K562 (cell line): ENCODE measurements at regions not wholly inside any gene's neighbourhood (a gene's known extent, or its start where the extent isn't known, plus 50 kb on each side); places are given as distances from the start of the nearest gene placed in this dataset.

Experiments used
- ATAC-seq: fragments of 200-7000 bp; cut with Tn5 transposase; 3 replicates; pipeline ENCODE4 v1.9.1; 2020; ENCODE audit warnings: moderate library complexity
- BruUV-seq: library from RNA; stranded (reverse); fragments of 400-500 nt; replicated peaks from 2 replicates; lab custom pipeline; 2021; lab: Mats Ljungman, UMichigan
- CTCF ChIA-PET: fragments of 300-600 bp; formaldehyde crosslinking; extraction: SDS; loops from one replicate; lab custom pipeline; 2021; ENCODE audit warnings: low intra/inter-chr PET ratio; lab: Yijun Ruan, JAX
- POLR2A ChIA-PET: fragments of 300-600, 350-650 bp; sonication (Branson Sonifier 250); formaldehyde crosslinking; extraction: SDS; loops from one replicate; lab custom pipeline; 2021; ENCODE audit warnings: antibody characterized with exemption, inconsistent platforms; lab: Yijun Ruan, JAX
- DNase-seq, 4 experiments: peaks; one replicate each; pipeline versions ENCODE4 v3.0.0 to v3.0.0-alpha.2; 2011 to 2018; ENCODE audit warnings: low spot score in 3 of 4, mixed read lengths in 3 of 4; ENCODE audit errors: extremely low read depth in 1 of 4
- FAIRE-seq: peaks from 2 replicates; lab custom pipeline; 2011; peaks lifted over from hg19 to GRCh38; lab: Jason Lieb, UNC
- H2AFZ ChIP-seq: 2 replicates; pipeline ENCODE4 v1.6.0; 2011; ENCODE audit warnings: low read depth, low read length, control low read depth, inconsistent platforms
- H3K27ac ChIP-seq: fragments of 200-600 bp; 3 replicates; pipeline ENCODE4 v1.8.0; 2011; ENCODE audit warnings: low read depth, mild to moderate bottlenecking, control low read depth, inconsistent platforms, low read length, moderate library complexity, mixed read lengths; ENCODE audit errors: extremely low read depth
- H3K27me3 ChIP-seq, 2 experiments: fragments of 300-600 bp in 1 of 2; 2 replicates in 1 of 2; 3 replicates in 1 of 2; pipeline versions ENCODE4 v1.6.0 to v1.8.0; 2011; ENCODE audit warnings: inconsistent platforms in 2 of 2, low read length in 2 of 2, mild to moderate bottlenecking in 1 of 2, mixed read lengths in 1 of 2, moderate library complexity in 1 of 2; ENCODE audit not compliant: control insufficient read depth in 2 of 2, insufficient read depth in 2 of 2
- H3K36me3 ChIP-seq: fragments of 300-600 bp; 3 replicates; pipeline ENCODE4 v1.8.0; 2011; ENCODE audit warnings: mild to moderate bottlenecking, low read length, inconsistent platforms; ENCODE audit not compliant: control insufficient read depth, insufficient read depth
- H3K4me1 ChIP-seq, 2 experiments: fragments of 200-600 bp in 1 of 2; replicated peaks in 1 of 2; 2 replicates in 1 of 2; 3 replicates in 1 of 2; pipeline versions ENCODE4 v1.5.1 to v1.8.0; 2011; ENCODE audit warnings: inconsistent platforms in 2 of 2, low read length in 2 of 2, mild to moderate bottlenecking in 1 of 2, mixed read lengths in 1 of 2, moderate library complexity in 1 of 2; ENCODE audit not compliant: control insufficient read depth in 2 of 2, insufficient read depth in 2 of 2
- H3K4me2 ChIP-seq: 2 replicates; pipeline ENCODE4 v1.6.1; 2011; ENCODE audit warnings: low read length, control low read depth, inconsistent platforms, mixed read lengths; ENCODE audit not compliant: insufficient read depth
- H3K4me3 ChIP-seq: fragments of 200-600 bp; sonication (generic), shearing (Covaris generic); 2 replicates; pipeline ENCODE4 v1.5.1; 2016; ENCODE audit warnings: control low read depth, inconsistent platforms
- H3K79me2 ChIP-seq: fragments of 200-600 bp; 3 replicates; pipeline ENCODE4 v1.8.0; 2011; ENCODE audit warnings: low read length, inconsistent platforms; ENCODE audit not compliant: control insufficient read depth, insufficient read depth
- H3K9ac ChIP-seq, 2 experiments: 2 replicates each; pipeline versions ENCODE4 v1.6.0 to v1.6.1; 2011; ENCODE audit warnings: low read depth in 2 of 2, low read length in 2 of 2, control low read depth in 1 of 2, inconsistent platforms in 1 of 2, mild to moderate bottlenecking in 1 of 2, mixed read lengths in 1 of 2; ENCODE audit not compliant: insufficient read depth in 1 of 2
- H3K9me1 ChIP-seq: one replicate; pipeline ENCODE4 v1.6.0; 2011; ENCODE audit warnings: inconsistent platforms, mild to moderate bottlenecking, low read length, moderate library complexity; ENCODE audit not compliant: control insufficient read depth, insufficient read depth
- H3K9me3 ChIP-seq: replicated peaks from 2 replicates; pipeline ENCODE4 v1.5.1; 2011; ENCODE audit warnings: low read depth, low read length, inconsistent platforms; ENCODE audit not compliant: control insufficient read depth, insufficient read depth
- H4K20me1 ChIP-seq: replicated peaks from 2 replicates; pipeline ENCODE4 v1.6.1; 2011; ENCODE audit warnings: low read length, inconsistent platforms, mixed read lengths; ENCODE audit not compliant: control insufficient read depth, insufficient read depth
- AFF4 ChIP-seq: sonication (generic); formaldehyde crosslinking; IDR thresholded peaks from 2 replicates; pipeline ENCODE4 v1.8.0; 2023; ENCODE audit warnings: mild to moderate bottlenecking, missing genetic modification reagents
- ARID1B ChIP-seq: fragments of 450-650 bp; IDR thresholded peaks from 2 replicates; pipeline ENCODE4 v1.6.1; 2016; ENCODE audit warnings: antibody characterized with exemption, mild to moderate bottlenecking, inconsistent platforms
- CBFB ChIP-seq: sonication (generic); formaldehyde crosslinking; IDR thresholded peaks from 2 replicates; pipeline ENCODE4 v1.4.0; 2020; ENCODE audit warnings: mild to moderate bottlenecking, missing genetic modification reagents
- GTF2F1 ChIP-seq: IDR thresholded peaks from 2 replicates; pipeline ENCODE4 v1.6.1; 2011; ENCODE audit warnings: low read depth, low read length, improper control_type of control experiment
- MAFF ChIP-seq: IDR thresholded peaks from 2 replicates; pipeline ENCODE4 v1.6.1; 2012; ENCODE audit warnings: low read length, improper control_type of control experiment
- MXD1 ChIP-seq: fragments of 250-450 bp; sonication (Bioruptor Pico); IDR thresholded peaks from 2 replicates; pipeline ENCODE4 v1.8.0; 2021; ENCODE audit warnings: borderline replicate concordance, mild to moderate bottlenecking, moderate library complexity; ENCODE audit not compliant: poor library complexity, severe bottlenecking
- ZNF41 ChIP-seq: fragments of 250-450 bp; sonication (Bioruptor Pico); conservative IDR thresholded peaks from 2 replicates; pipeline ENCODE4 v1.4.0; 2020; ENCODE audit warnings: mild to moderate bottlenecking
- WGBS: fragments of 100-300 bp; shearing (Covaris generic); methylation state at CpG from one replicate; pipeline ENCODE4 v1.1.6; 2016; ENCODE audit warnings: low coverage, mixed read lengths; ENCODE audit not compliant: insufficient coverage; ENCODE audit errors: missing lambda C conversion rate; 5-methylcytosine and 5-hydroxymethylcytosine counted together
- in situ Hi-C: fragments of 300-500 bp; cut with MboI; formaldehyde crosslinking; loops from 4 replicates; pipeline ENCODE4 v1.15.0; 2018; ENCODE audit warnings: inconsistent platforms, mixed read lengths
- intact Hi-C: fragments of 100-400 bp; cut with micrococcal nuclease; formaldehyde crosslinking; loops from 2 replicates; pipeline ENCODE4 v1.14.2; 2022

- no peak for TF ChIP-seq AFF4 (CRISPR knock-in tag)
- no peak for TF ChIP-seq CBFB (CRISPR knock-in tag)
- TF ChIP-seq GTF2F1: no peak
- no peak for TF ChIP-seq ARID1B
- no peak for TF ChIP-seq MAFF
These were observed 128.1 kb upstream of the MYCN start (continued) for GRCh38 chr2:15812187-15812780.

- BruUV-seq: no TSS peak
- DNase-seq (no peak), FAIRE-seq (no peak), ATAC-seq (no peak)
- no peak overlapping the region for H3K4me2 ChIP-seq
- no peak overlapping the region for H3K4me3 ChIP-seq
- H2AFZ ChIP-seq: no peak overlapping the region
- intact Hi-C loops (no loop called here), in situ Hi-C loops (no loop called here)
- no peak overlapping the region for H3K27ac ChIP-seq
- TF ChIP-seq MXD1 (CRISPR knock-in tag) (no peak), ZNF41 (CRISPR knock-in tag) (no peak)
- CTCF ChIA-PET: no interaction called here
- peaks cover 23 to 55% of the 10 kb centered on the region in 2 experiments; a peak in 4 of 5 replicates for H3K27me3 ChIP-seq
- H4K20me1 ChIP-seq: no peaks in the 10 kb centered on the region; the same call in 1 of the 2 replicates
- no peaks in the 10 kb centered on the region for H3K4me1 ChIP-seq
- POLR2A ChIA-PET: no interaction called here
- H3K9me1 ChIP-seq: no peaks in the 10 kb centered on the region
- 2% methylated on average over 6 of the region's 7 CpGs for WGBS
- H3K79me2 ChIP-seq: no peaks in the 10 kb centered on the region
- H3K9ac ChIP-seq: no peak overlapping the region
- no peaks in the 10 kb centered on the region for H3K9me3 ChIP-seq
- no peaks in the 10 kb centered on the region for H3K36me3 ChIP-seq
These were observed 126.7 kb upstream of the MYCN start for GRCh38 chr2:15813481-15814266.
